Kidney epithelial cell (primary cell): ENCODE measurements at regions not wholly inside any gene's neighbourhood (a gene's known extent, or its start where the extent isn't known, plus 50 kb on each side); places are given as distances from the start of the nearest gene placed in this dataset.

ENCODE experiments used
- DNase-seq: peaks from one replicate; pipeline ENCODE4 v3.0.0-alpha.2; 2010; ENCODE audit warnings: low read depth
- H3K27me3 ChIP-seq: 2 replicates; pipeline ENCODE4 v1.6.0; 2011; ENCODE audit warnings: low read length; ENCODE audit not compliant: control insufficient read depth, insufficient read depth
- H3K36me3 ChIP-seq: 2 replicates; pipeline ENCODE4 v1.5.1; 2011; ENCODE audit warnings: low read length; ENCODE audit not compliant: control insufficient read depth, insufficient read depth
- H3K4me3 ChIP-seq: 2 replicates; pipeline ENCODE4 v1.5.1; 2011; ENCODE audit warnings: low read depth, mild to moderate bottlenecking, control low read depth, low read length
- TF ChIP-seq, protein P1 (sequence below): IDR thresholded peaks from 2 replicates; pipeline ENCODE4 v1.5.1; 2011; ENCODE audit warnings: mild to moderate bottlenecking, moderate library complexity, low read length, control low read depth, inconsistent platforms; ENCODE audit not compliant: insufficient read depth, poor library complexity, severe bottlenecking

DNA sequence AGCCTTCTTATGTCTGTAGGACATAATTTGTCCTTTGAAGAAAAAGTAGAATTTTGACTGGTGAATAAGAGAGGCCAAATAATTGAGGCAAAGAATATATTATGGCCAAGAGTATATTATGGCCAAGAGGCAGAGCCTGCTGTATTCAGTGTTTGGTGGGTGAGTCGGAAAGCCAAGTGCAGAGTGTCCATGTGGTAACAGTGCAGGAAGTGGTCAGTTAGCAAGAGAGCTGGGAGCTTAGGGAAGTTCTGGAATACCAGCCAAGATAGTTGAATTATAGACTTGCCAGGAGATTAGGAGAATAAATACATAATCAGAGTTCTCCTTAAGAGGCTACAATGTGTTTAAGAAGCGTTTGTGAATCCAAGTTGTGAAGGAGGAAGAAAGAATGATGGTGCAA is 131.5 kb upstream of the LMO4 start:
- Histone ChIP-seq H3K4me3 (no peak overlapping the region), H3K27me3 (no peaks in the 10 kb centered on the region), H3K36me3 (no peaks in the 10 kb centered on the region)
- no peak for DNase-seq
- TF ChIP-seq, protein P1, sequence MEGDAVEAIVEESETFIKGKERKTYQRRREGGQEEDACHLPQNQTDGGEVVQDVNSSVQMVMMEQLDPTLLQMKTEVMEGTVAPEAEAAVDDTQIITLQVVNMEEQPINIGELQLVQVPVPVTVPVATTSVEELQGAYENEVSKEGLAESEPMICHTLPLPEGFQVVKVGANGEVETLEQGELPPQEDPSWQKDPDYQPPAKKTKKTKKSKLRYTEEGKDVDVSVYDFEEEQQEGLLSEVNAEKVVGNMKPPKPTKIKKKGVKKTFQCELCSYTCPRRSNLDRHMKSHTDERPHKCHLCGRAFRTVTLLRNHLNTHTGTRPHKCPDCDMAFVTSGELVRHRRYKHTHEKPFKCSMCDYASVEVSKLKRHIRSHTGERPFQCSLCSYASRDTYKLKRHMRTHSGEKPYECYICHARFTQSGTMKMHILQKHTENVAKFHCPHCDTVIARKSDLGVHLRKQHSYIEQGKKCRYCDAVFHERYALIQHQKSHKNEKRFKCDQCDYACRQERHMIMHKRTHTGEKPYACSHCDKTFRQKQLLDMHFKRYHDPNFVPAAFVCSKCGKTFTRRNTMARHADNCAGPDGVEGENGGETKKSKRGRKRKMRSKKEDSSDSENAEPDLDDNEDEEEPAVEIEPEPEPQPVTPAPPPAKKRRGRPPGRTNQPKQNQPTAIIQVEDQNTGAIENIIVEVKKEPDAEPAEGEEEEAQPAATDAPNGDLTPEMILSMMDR = no peak

DNA sequence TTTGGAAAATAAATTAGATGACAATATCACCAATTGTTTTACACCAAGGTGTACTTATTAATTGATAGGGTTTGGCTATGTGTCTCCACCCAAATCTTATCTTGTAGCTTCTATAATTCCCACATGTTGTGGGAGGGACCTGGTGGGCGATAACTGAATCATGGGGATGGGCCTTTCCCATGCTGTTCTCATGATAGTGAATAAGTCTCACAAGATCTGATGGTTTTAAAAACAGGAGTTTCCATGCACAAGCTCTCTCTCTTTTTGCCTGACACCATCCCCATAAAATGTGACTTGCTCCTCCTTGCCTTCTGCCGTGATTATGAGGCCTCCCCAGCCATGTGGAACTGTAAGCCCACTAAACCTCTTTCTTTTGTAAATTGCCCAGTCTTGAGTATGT is 131.0 kb upstream of the LMO4 start:
- H3K27me3 ChIP-seq = no peaks in the 10 kb centered on the region
- no peaks in the 10 kb centered on the region for H3K36me3 ChIP-seq
- TF ChIP-seq, protein P1 = no peak
- DNase-seq = no peak
- H3K4me3 ChIP-seq = no peak overlapping the region

DNA sequence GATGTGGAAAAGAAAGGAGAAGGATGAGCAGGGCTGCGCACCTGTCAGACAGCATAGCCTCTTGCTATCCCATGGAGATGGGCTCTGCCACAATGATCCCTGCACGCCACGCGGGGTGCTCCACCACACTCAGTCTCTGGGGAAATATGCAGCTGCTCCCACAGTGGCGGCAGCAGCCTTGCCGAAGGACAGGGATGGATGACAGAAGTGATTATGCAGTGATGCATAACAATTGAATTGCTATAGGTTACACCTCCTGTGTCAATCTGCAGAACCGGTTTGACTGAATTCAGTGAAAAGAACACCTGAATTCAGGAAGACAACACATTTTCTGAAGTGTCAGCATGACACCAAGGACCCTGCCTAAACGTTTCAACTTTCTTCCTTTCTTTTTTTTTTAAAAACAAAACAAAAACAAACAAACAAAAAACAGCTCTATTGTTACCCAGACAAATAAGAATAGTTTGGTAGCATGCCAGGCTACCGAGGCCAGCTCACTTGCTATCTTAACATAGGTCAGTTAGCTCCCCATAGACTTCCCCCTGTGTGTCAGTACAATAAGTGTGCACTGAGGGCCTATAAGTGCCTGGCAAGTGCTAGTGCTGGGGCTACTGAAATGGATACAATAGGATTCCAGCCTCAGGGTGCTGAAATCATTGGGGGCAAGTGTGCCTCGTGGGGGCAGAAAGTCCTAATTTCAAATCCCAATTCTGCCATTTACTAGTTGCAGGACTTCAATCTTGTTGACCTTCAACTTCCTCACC is 127.6 kb upstream of the LMO4 start:
- Histone ChIP-seq H3K27me3 (no peaks in the 10 kb centered on the region), H3K36me3 (no peaks in the 10 kb centered on the region), H3K4me3 (no peak overlapping the region)
- TF ChIP-seq, protein P1 = no peak
- DNase-seq = no peak

DNA sequence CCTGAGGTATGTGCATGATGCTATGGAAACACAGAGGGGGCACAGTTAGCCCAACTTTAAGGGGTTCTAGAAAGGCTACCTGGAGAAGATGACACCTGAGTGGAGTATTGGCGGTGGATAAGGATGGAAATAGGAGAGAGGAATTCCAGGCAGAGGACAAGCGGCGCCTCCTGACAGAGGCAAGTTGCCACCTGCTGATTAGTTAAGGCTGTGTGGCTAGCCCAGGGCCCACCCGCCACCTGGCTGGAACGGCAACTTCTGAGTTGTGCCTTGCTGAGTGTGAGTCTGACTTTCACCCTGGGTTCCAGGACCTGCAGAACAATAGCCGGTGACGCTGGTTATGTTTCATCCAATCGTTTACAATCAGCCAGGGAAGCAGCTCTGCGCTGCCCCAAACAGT is 126.9 kb upstream of the LMO4 start:
- no peak for DNase-seq
- TF ChIP-seq, protein P1 = no peak
- no peaks in the 10 kb centered on the region for H3K36me3 ChIP-seq
- H3K4me3 ChIP-seq = no peak overlapping the region
- no peaks in the 10 kb centered on the region for H3K27me3 ChIP-seq

DNA sequence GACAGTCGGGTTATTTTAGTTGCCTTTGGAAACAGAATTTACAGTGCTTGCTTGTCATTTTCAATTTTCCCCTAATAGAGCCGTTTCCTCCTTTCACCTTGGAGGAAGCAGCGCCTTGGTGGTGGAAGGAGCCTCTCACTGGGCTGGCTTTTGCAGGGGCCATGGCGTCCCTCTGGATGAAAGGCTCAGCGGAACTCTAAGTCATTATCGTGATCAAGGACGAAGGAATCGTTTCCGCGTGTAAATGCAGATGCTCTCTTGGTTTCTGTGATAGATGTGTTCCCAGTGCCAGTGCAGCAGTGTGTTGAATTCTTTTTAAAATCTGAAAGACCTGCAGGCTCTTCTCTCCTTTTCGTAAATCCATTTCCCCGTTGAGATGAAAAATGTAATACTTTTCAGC is 126.2 kb upstream of the LMO4 start:
- no peak overlapping the region for H3K4me3 ChIP-seq
- no peak for DNase-seq
- H3K36me3 ChIP-seq = no peaks in the 10 kb centered on the region
- no peaks in the 10 kb centered on the region for H3K27me3 ChIP-seq
- TF ChIP-seq, protein P1 = no peak

DNA sequence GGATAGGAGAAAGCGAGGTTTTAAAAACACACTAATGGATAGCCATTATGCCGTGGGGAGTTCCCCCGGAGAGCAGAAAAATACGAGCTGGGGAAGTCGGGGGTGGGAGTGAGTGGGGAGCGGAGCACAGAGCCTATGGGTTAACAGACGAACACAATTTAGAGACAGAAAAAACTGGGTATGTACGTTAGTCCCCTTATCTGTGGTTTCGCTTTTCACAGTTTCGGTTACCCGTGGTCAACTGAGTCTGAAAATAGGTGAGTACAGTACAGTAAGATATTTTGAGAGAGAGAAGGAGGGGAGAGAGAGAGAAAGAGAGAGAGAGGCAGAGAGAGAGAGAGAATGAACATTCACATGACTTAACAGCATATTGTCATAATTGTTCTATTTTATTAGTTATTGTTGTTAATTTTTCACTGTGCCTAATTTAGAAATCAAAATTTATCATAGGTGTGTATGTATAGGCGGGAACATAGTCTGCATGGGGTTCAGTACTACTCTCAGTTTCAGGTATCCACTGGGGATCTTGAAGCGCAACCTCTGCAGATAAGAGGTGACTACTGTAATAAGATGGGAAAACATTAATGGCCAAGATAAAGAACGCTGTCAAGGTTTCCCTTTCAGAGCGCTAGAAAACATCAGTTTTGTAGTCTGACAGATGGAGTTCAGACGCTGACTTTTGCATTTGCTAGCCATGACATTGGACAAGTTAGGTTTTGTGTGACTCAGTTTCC is 125.6 kb upstream of the LMO4 start:
- no peak overlapping the region for H3K4me3 ChIP-seq
- no peaks in the 10 kb centered on the region for H3K36me3 ChIP-seq
- TF ChIP-seq, protein P1 = no peak
- H3K27me3 ChIP-seq = no peaks in the 10 kb centered on the region
- DNase-seq = no peak
